M059J (cell line): ENCODE measurements at regions not wholly inside any gene's neighbourhood (a gene's known extent, or its start where the extent isn't known, plus 50 kb on each side); places are given as distances from the start of the nearest gene placed in this dataset.
"Not testable (repeated sequence)": the region's sequence is repeated elsewhere in the genome, so short reads cannot be mapped to it uniquely, and the experiment has no call there.

Experiments
- DNase-seq: peaks from one replicate; pipeline ENCODE4 v3.0.0-alpha.2; 2012; ENCODE audit warnings: low read depth

GRCh38 chr22:23500508-23501260 lies 79.4 kb downstream of the IGLL1 start:
- no peak for DNase-seq

DNA sequence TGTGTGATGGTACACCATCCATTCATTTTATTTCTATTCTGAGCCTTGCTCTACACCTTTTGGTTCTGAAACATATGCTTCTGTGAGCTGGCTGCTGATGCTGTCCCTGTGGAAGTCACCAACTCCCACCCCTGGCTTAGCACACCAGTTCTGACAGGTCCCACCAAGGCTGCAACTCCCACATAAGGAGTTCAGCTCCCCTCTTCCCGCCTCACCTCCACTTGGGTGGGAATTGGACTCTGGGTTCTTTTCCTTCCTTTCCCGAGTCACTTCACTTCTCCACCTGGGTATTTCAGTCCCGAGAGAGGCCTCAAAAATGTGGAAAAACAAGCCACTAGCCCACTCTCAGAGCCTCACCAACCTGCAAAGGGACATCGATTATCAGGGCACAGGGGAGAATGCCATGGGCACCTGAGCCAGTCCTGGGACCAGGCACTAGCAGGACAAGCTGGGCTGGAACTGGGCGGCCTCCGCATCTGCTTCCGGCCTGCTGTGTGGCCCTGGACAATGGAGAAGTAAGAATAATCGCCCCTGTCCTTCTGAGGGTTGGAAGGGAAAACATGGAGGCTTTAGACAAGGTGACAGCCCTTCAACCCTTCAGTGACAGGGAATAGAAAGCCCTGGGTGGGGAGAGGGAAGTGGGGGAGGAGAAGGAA lies 80.1 kb downstream of the IGLL1 start:
- no peak for DNase-seq

DNA sequence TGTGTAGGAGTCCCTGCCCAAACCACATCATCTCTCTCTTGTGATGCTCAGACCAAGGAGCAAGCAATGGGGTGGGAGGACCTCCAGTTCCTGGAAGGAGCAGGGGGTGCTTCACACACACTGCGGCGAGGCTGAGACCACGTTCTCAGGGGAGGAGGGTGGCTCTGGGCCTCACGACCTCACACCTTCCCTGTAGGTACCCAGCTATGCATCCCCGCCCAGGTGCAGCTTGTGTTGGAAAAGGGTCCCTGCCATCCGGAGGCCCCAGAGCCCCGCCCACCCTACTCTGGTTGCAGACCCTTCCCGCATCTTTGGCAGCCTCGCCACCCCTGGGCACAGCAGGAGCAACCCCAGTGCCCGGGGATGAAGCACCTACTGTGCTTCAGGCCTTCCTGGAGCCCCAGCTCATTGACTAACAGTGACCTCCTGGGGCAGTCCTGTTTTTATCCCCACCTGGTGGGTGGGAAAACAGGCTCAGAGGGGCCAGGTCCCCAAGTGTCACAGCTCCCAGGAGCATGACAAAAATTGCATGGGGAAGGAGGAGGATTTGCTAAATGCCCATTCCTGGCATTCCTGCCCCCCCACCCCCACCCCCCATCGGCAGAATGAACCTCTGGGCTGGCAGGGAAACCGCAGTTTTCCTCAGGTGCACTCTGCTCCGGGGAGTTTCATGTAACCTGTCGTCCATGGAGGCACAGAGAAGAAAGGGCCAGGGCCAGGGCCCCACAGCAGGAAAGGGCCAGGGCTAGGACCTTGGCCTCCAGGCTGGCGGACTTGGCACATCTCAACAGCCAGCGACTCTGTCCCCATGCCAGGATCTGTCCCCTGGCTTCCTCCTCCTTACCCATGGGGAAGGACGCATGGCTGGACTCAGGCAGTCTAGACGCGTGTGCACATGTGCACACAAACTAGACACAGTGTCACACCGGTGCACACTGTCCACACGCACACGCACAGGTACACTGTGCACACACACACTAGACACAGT lies 81.0 kb downstream of the IGLL1 start:
- DNase-seq = no peak

DNA sequence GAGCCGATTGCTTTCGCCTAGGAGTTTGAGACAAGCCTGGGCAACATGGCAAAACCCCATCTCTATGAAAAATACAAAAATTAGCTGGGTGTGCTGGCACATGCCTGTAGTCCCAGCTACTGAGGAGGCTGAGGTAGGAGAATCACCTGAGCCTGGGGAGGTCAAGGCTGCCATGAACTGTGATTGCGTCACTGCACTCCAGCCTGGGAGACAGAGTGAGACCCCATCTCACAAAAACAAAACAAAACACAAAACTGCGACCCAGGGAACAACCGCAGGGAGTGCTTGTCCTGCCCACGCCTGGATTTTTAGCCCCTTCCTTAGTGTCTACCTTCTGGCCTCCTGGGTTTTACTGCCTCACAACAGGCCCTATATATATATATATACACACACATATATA lies 82.2 kb downstream of the IGLL1 start:
- not testable (repeated sequence) for DNase-seq

GRCh38 chr22:23497016-23497885 lies 82.8 kb downstream of the IGLL1 start:
- no peak for DNase-seq

DNA sequence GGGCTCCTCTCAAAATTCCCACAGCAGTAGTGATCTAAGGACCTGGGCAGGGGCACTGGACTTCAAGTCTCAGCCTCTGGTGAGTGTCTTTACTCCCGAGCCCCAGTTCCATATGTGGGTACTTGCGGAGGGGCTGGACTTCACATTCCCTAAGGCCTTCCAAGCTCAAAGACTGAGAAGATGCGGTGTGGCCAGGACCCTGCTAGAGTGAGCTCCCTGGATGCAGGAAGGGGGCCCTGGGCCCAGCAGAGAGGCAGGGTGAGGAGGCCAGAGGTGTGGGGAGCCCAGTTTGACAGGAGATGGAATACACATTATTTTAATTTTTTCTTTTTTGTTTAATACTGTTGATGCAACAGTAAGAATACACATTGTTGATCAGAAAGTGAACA lies 83.7 kb downstream of the IGLL1 start:
- no peak for DNase-seq

- DNase-seq = no peak
Observed at GRCh38 chr22:23495614-23496444, 84.3 kb downstream of the IGLL1 start.

- no peak for DNase-seq
Observed at GRCh38 chr22:23494930-23495266, 85.2 kb downstream of the IGLL1 start.

DNA sequence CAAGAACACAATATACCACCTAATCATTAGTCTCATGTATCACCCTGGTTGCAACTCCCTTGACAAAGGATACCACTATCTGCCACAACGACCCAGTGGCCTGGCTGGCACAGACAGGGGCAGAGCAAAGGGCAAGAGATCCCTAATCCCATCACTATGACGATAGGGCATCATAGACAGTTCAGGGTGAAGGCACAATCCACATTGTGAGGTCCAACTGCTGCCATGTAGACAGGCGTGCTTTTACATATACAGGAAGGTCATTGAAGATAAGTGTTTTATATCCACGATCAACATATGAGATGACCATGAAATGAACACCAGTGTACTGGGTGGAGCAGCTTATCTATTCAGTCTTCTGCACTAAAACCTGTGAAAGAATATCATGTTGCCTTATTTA lies 94.6 kb downstream of the IGLL1 start:
- DNase-seq = no peak

- DNase-seq = no peak
Observed at GRCh38 chr22:23484651-23485050, 95.4 kb downstream of the IGLL1 start.

GRCh38 chr22:23481369-23481768 lies 98.7 kb downstream of the IGLL1 start:
- no peak for DNase-seq

GRCh38 chr22:23478175-23478574 lies 101.9 kb downstream of the IGLL1 start:
- peak; percentile 35 for DNase-seq

GRCh38 chr22:23474531-23474930 lies 105.6 kb downstream of the IGLL1 start:
- not testable (repeated sequence) for DNase-seq

- DNase-seq = no peak
Observed at GRCh38 chr22:23473901-23474300, 106.2 kb downstream of the IGLL1 start.

DNA sequence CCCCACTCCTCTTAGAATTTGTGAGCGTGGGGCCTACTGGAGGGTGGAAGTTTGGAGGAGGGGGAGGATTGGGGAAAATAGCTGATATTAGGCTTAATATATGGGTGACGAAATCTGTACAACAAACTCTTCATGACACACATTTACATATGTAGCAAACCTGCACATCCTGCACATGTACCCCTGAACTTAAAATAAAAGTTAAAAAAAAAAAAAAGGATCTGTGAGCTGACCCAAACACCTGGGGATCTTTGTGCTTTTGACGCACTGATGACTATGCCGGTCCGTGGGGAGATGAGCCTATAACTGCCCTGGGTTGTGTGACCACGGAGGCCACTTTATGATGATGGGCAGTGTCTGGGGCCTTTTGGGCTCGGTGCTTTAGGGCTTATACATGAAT lies 107.7 kb downstream of the IGLL1 start:
- not testable (repeated sequence) for DNase-seq

- no peak for DNase-seq
Observed at GRCh38 chr22:23471698-23472097, 108.4 kb downstream of the IGLL1 start.

- DNase-seq = no peak
Observed at GRCh38 chr22:23470811-23471389, 109.2 kb downstream of the IGLL1 start.

- no peak for DNase-seq
Observed at GRCh38 chr22:23467721-23468294, 112.3 kb downstream of the IGLL1 start.

DNA sequence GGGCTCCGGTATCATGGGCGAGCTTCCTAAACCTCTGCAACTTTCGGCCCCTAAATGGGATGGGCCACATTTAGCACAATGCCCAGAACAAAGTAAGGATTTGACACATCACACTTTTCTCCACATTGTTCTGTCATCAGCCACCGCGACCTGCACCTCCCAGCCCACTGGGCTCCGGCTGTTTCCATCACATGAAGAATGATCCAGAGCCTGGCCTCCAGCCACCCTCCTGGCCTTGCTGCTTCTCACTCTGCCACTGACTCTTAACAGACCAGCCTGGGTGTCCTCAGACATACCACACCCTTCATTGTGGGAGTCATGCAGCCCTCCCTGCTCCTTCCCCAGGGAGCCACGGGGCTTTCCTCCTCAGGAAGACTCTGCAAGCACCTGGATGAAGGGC lies 113.7 kb downstream of the IGLL1 start:
- no peak for DNase-seq

DNA sequence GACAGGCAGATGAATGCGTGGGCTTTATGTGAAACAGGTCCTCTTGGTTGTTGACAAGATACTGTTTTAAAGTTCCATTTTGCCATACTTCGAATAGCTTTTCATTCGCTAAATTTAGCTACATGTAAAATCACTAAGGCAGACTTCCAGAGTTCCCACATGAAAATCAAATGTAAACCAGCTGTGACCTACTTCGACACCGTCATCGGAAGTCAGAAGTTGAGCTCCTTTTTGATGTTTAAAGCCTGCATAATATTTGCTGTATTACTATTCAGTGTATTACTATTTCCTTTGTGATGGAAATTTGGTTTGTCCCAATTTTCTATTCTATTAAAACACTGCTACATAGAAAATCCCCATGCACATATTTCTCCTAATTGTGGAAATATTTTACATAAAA lies 115.3 kb downstream of the IGLL1 start:
- not testable (repeated sequence) for DNase-seq
